CD14-positive monocyte (primary cell): ENCODE measurements at regions not wholly inside any gene's neighbourhood (a gene's known extent, or its start where the extent isn't known, plus 50 kb on each side); places are given as distances from the start of the nearest gene placed in this dataset.

Experiments
- DNase-seq, 3 donors: peaks; one replicate each; pipeline ENCODE4 v3.0.0-alpha.2; 2011 to 2022
- H2AFZ ChIP-seq: 2 replicates; pipeline ENCODE4 v1.6.0; 2012; ENCODE audit warnings: mild to moderate bottlenecking, low read depth, low read length, inconsistent platforms; ENCODE audit not compliant: insufficient read depth, poor library complexity, severe bottlenecking
- H3K27ac ChIP-seq, 2 donors: 1 replicate in 1 of 2; 2 replicates in 1 of 2; pipeline ENCODE4 v1.5.1; 2012 to 2013; ENCODE audit warnings: low read length in 2 of 2, control low read depth in 1 of 2, inconsistent platforms in 1 of 2, low read depth in 1 of 2, mild to moderate bottlenecking in 1 of 2
- H3K27me3 ChIP-seq, 2 donors: one replicate each; pipeline versions ENCODE4 v1.6.0 to v1.6.1; 2011 to 2013; ENCODE audit warnings: low read length in 2 of 2; ENCODE audit not compliant: control insufficient read depth in 2 of 2, insufficient read depth in 2 of 2
- H3K36me3 ChIP-seq, 2 donors: replicated peaks in 1 of 2; 1 replicate in 1 of 2; 2 replicates in 1 of 2; pipeline versions ENCODE4 v1.5.1 to v1.6.1; 2012 to 2013; ENCODE audit warnings: low read length in 2 of 2, control low read depth in 1 of 2, inconsistent platforms in 1 of 2, mild to moderate bottlenecking in 1 of 2; ENCODE audit not compliant: insufficient read depth in 2 of 2, control insufficient read depth in 1 of 2
- H3K4me1 ChIP-seq, 2 donors: 1 replicate in 1 of 2; 2 replicates in 1 of 2; pipeline versions ENCODE4 v1.5.1 to v1.6.1; 2012 to 2013; ENCODE audit warnings: low read length in 2 of 2, control low read depth in 1 of 2, inconsistent platforms in 1 of 2, mild to moderate bottlenecking in 1 of 2, moderate library complexity in 1 of 2; ENCODE audit not compliant: insufficient read depth in 2 of 2, control insufficient read depth in 1 of 2
- H3K4me2 ChIP-seq: replicated peaks from 2 replicates; pipeline ENCODE3; 2012; ENCODE audit warnings: low read length, moderate library complexity, mild to moderate bottlenecking; ENCODE audit not compliant: poor library complexity, severe bottlenecking; ENCODE audit errors: extremely low read depth
- H3K4me3 ChIP-seq, 3 experiments: fragments of 200-600 bp in 1 of 3; sonication (generic) in 1 of 3; replicated peaks in 1 of 3; 1 replicate in 2 of 3; 2 replicates in 1 of 3; pipeline ENCODE4 v1.5.1; 2011 to 2013; ENCODE audit warnings: low read length in 3 of 3, mild to moderate bottlenecking in 3 of 3, control low read depth in 2 of 3, low read depth in 2 of 3, inconsistent platforms in 1 of 3, moderate library complexity in 1 of 3
- H3K79me2 ChIP-seq: 2 replicates; pipeline ENCODE4 v1.6.0; 2012; ENCODE audit warnings: mild to moderate bottlenecking, control low read depth, inconsistent platforms, low read length, moderate library complexity; ENCODE audit not compliant: insufficient read depth
- H3K9ac ChIP-seq: 2 replicates; pipeline ENCODE4 v1.6.0; 2017; ENCODE audit warnings: low read length, mild to moderate bottlenecking; ENCODE audit not compliant: insufficient read depth, poor library complexity, severe bottlenecking
- H3K9me3 ChIP-seq, 2 donors: replicated peaks in 1 of 2; 1 replicate in 1 of 2; 2 replicates in 1 of 2; pipeline versions ENCODE4 v1.5.1 to v1.6.1; 2012 to 2013; ENCODE audit warnings: low read length in 2 of 2, control low read depth in 1 of 2; ENCODE audit not compliant: control insufficient read depth in 1 of 2, insufficient read depth in 1 of 2
- H4K20me1 ChIP-seq: 2 replicates; pipeline ENCODE4 v1.6.0; 2012; ENCODE audit warnings: mild to moderate bottlenecking, low read length, control low read depth, moderate library complexity; ENCODE audit not compliant: insufficient read depth
- H3K27ac Mint-ChIP-seq, 7 donors: one replicate each; pipeline ENCODE4 v1.8.0; 2020; ENCODE audit warnings: mild to moderate bottlenecking in 7 of 7, mixed read lengths in 7 of 7, moderate library complexity in 6 of 7, inconsistent platforms in 2 of 7
- H3K27me3 Mint-ChIP-seq, 3 donors: one replicate each; pipeline ENCODE4 v1.8.0; 2021 to 2022; ENCODE audit warnings: low read depth in 3 of 3, mild to moderate bottlenecking in 3 of 3, mixed read lengths in 3 of 3, moderate library complexity in 3 of 3, inconsistent platforms in 1 of 3
- H3K36me3 Mint-ChIP-seq, 2 donors: one replicate each; pipeline ENCODE4 v1.8.0; 2020; ENCODE audit warnings: mixed read lengths in 2 of 2, inconsistent platforms in 1 of 2, mild to moderate bottlenecking in 1 of 2
- H3K4me1 Mint-ChIP-seq: one replicate; pipeline ENCODE4 v1.8.0; 2020; ENCODE audit warnings: mild to moderate bottlenecking, mixed read lengths
- H3K4me3 Mint-ChIP-seq, 2 donors: one replicate each; pipeline ENCODE4 v1.8.0; 2020; ENCODE audit warnings: mild to moderate bottlenecking in 2 of 2, mixed read lengths in 2 of 2, moderate library complexity in 1 of 2
- H3K9me3 Mint-ChIP-seq, 7 donors: one replicate each; pipeline ENCODE4 v1.8.0; 2020 to 2022; ENCODE audit warnings: mixed read lengths in 7 of 7, mild to moderate bottlenecking in 6 of 7, moderate library complexity in 6 of 7, inconsistent platforms in 2 of 7
- CTCF ChIP-seq: fragments of 200-600 bp; IDR thresholded peaks from one replicate; pipeline ENCODE4 v1.8.0; 2022; ENCODE audit warnings: antibody characterized with exemption, mild to moderate bottlenecking
- WGBS: methylation state at CpG from one replicate; pipeline ENCODE4 v1.1.5; 2013; ENCODE audit warnings: missing lambda C conversion rate; ENCODE audit not compliant: insufficient coverage; 5-methylcytosine and 5-hydroxymethylcytosine counted together
- intact Hi-C, 2 donors: fragments of 100-400 bp; cut with micrococcal nuclease; formaldehyde crosslinking; loops; one replicate each; pipeline versions ENCODE4 v1.15.0 to v1.15.1; 2023

GRCh38 chr2:83674050-83674449 is 785.0 kb downstream of the SUCLG1 start:
- no peak for TF ChIP-seq CTCF
- no peak overlapping the region for H3K4me3 ChIP-seq
- H3K9me3 ChIP-seq: no peaks in the 10 kb centered on the region
- Mint-ChIP-seq H3K9me3 (peaks cover 0 to 6% (median 3%) of the 10 kb centered on the region in 7 donors), H3K4me3 (no peak overlapping the region), H3K27ac (no peak overlapping the region), H3K4me1 (no peaks in the 10 kb centered on the region), H3K27me3 (peaks cover 0 to 1% (median 0%) of the 10 kb centered on the region in 3 donors), H3K36me3 (no peaks in the 10 kb centered on the region)
- DNase-seq: no peak
- H3K27ac ChIP-seq: no peak overlapping the region
- H4K20me1 ChIP-seq: no peaks in the 10 kb centered on the region
- 83% methylated on average over 2 of the region's 3 CpGs for WGBS
- H3K27me3 ChIP-seq: no peaks in the 10 kb centered on the region
- no peaks in the 10 kb centered on the region for H3K79me2 ChIP-seq
- H3K4me1 ChIP-seq: no peaks in the 10 kb centered on the region
- intact Hi-C loops: no loop called here
- H3K9ac ChIP-seq: no peak overlapping the region
- no peaks in the 10 kb centered on the region for H3K36me3 ChIP-seq
- no peak overlapping the region for H3K4me2 ChIP-seq
- no peak overlapping the region for H2AFZ ChIP-seq

DNA sequence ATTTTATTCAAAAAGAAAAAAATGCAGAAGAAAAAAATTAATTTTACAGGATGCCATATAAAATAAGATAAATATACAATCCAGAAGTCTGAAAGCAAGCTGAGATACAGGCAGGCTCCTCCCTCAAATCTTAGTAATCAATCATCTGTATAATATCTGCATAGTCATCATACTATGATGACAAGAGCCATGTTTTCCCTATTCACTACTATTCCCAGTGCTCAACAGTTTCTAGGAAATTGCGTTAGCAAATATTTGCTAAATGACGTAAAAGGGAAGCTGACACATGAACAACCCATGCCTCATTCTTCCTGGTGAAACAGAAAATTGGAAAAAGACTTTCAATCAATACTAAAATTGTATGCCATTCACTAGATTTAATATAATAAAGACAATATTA is 793.2 kb downstream of the SUCLG1 start:
- H3K4me2 ChIP-seq: no peak overlapping the region
- H3K9ac ChIP-seq: no peak overlapping the region

More for the DNA sequence above, 793.2 kb downstream of the SUCLG1 start:
- Histone ChIP-seq H3K9me3 (no peaks in the 10 kb centered on the region), H3K36me3 (no peaks in the 10 kb centered on the region), H3K79me2 (no peaks in the 10 kb centered on the region), H3K4me3 (no peak overlapping the region), H3K27ac (no peak overlapping the region), H2AFZ (no peak overlapping the region), H3K4me1 (no peaks in the 10 kb centered on the region), H3K27me3 (no peaks in the 10 kb centered on the region), H4K20me1 (no peaks in the 10 kb centered on the region)
- Mint-ChIP-seq H3K4me3 (no peak overlapping the region), H3K36me3 (no peaks in the 10 kb centered on the region), H3K27me3 (peaks cover 0 to 1% (median 0%) of the 10 kb centered on the region in 3 donors), H3K27ac (no peak overlapping the region), H3K4me1 (no peaks in the 10 kb centered on the region), H3K9me3 (peaks cover 0 to 3% (median 0%) of the 10 kb centered on the region in 7 donors)
- no CpG with 5 or more reads among the region's 2 CpGs for WGBS
- intact Hi-C loops: no loop called here
- no peak for TF ChIP-seq CTCF
- no peak for DNase-seq
